H9 (cell line): ENCODE measurements at regions not wholly inside any gene's neighbourhood (a gene's known extent, or its start where the extent isn't known, plus 50 kb on each side); places are given as distances from the start of the nearest gene placed in this dataset.

Experiments
- DNase-seq: peaks from one replicate; pipeline ENCODE4 v3.0.0-alpha.2; 2017
- H2AFZ ChIP-seq: one replicate; pipeline ENCODE4 v1.6.1; 2013; ENCODE audit warnings: mild to moderate bottlenecking, low read length, control low read depth, moderate library complexity
- H2AK5ac ChIP-seq: 2 replicates; pipeline ENCODE4 v1.6.1; 2013; ENCODE audit warnings: low read length, control low read depth, mixed read lengths; ENCODE audit not compliant: insufficient read length
- H2BK120ac ChIP-seq: one replicate; pipeline ENCODE4 v1.6.1; 2013; ENCODE audit warnings: low read depth, mild to moderate bottlenecking, low read length, control low read depth, inconsistent platforms; ENCODE audit not compliant: poor library complexity, severe bottlenecking
- H2BK12ac ChIP-seq: 2 replicates; pipeline ENCODE4 v1.6.1; 2013; ENCODE audit warnings: low read length, control low read depth, mixed read lengths, low read depth; ENCODE audit not compliant: insufficient read length
- H2BK15ac ChIP-seq: 2 replicates; pipeline ENCODE4 v1.6.1; 2013; ENCODE audit warnings: low read depth, low read length, control low read depth
- H2BK20ac ChIP-seq: one replicate; pipeline ENCODE4 v1.6.1; 2013; ENCODE audit warnings: low read depth, mild to moderate bottlenecking, low read length, control low read depth, inconsistent platforms; ENCODE audit not compliant: poor library complexity, severe bottlenecking
- H2BK5ac ChIP-seq: 2 replicates; pipeline ENCODE4 v1.6.1; 2013; ENCODE audit warnings: low read length, control low read depth, mixed read lengths; ENCODE audit not compliant: insufficient read length
- H3K14ac ChIP-seq: 2 replicates; pipeline ENCODE4 v1.6.1; 2013; ENCODE audit warnings: low read length, control low read depth; ENCODE audit not compliant: insufficient read depth
- H3K18ac ChIP-seq: 2 replicates; pipeline ENCODE4 v1.6.1; 2013; ENCODE audit warnings: low read depth, mild to moderate bottlenecking, mixed read lengths, low read length, control low read depth; ENCODE audit not compliant: insufficient read length
- H3K23ac ChIP-seq: 2 replicates; pipeline ENCODE4 v1.6.1; 2013; ENCODE audit warnings: low read length, control low read depth, mixed read lengths, low read depth; ENCODE audit not compliant: insufficient read length
- H3K23me2 ChIP-seq: 2 replicates; pipeline ENCODE4 v1.6.1; 2013; ENCODE audit warnings: low read depth, mild to moderate bottlenecking, mixed read lengths, low read length, control low read depth; ENCODE audit not compliant: insufficient read length, poor library complexity, severe bottlenecking
- H3K27ac ChIP-seq: 2 replicates; pipeline ENCODE4 v1.5.1; 2013; ENCODE audit warnings: low read length, control low read depth, mixed read lengths, low read depth; ENCODE audit not compliant: insufficient read length
- H3K27me3 ChIP-seq: 2 replicates; pipeline ENCODE4 v1.6.1; 2013; ENCODE audit warnings: low read length, control low read depth, inconsistent platforms; ENCODE audit not compliant: insufficient read depth
- H3K4ac ChIP-seq: 2 replicates; pipeline ENCODE4 v1.6.1; 2013; ENCODE audit warnings: low read depth, mild to moderate bottlenecking, control low read depth, inconsistent platforms, low read length, moderate library complexity
- H3K4me1 ChIP-seq: 2 replicates; pipeline ENCODE4 v1.6.1; 2013; ENCODE audit warnings: low read length, control low read depth, inconsistent platforms; ENCODE audit not compliant: insufficient read depth
- H3K4me2 ChIP-seq: 2 replicates; pipeline ENCODE4 v1.6.1; 2013; ENCODE audit warnings: low read length, control low read depth, mixed read lengths; ENCODE audit not compliant: insufficient read length, insufficient read depth
- H3K56ac ChIP-seq: 2 replicates; pipeline ENCODE4 v1.6.1; 2013; ENCODE audit warnings: low read depth, mild to moderate bottlenecking, mixed read lengths, low read length, control low read depth; ENCODE audit not compliant: insufficient read length
- H3K79me1 ChIP-seq: 2 replicates; pipeline ENCODE4 v1.6.1; 2013; ENCODE audit warnings: low read depth, mild to moderate bottlenecking, moderate library complexity, low read length, control low read depth, inconsistent platforms; ENCODE audit not compliant: insufficient read depth, poor library complexity, severe bottlenecking
- H3K79me2 ChIP-seq: 2 replicates; pipeline ENCODE4 v1.6.1; 2013; ENCODE audit warnings: low read length, control low read depth, inconsistent platforms; ENCODE audit not compliant: insufficient read depth
- H3K9ac ChIP-seq: 2 replicates; pipeline ENCODE4 v1.6.1; 2013; ENCODE audit warnings: low read length, control low read depth, mixed read lengths; ENCODE audit not compliant: insufficient read length; ENCODE audit errors: extremely low read depth
- H3K9me3 ChIP-seq: one replicate; pipeline ENCODE4 v1.6.1; 2013; ENCODE audit warnings: low read depth, low read length, inconsistent platforms; ENCODE audit not compliant: control insufficient read depth
- H3T11ph ChIP-seq: one replicate; pipeline ENCODE4 v1.6.1; 2013; ENCODE audit warnings: mild to moderate bottlenecking, low read length, control low read depth, inconsistent platforms
- H4K20me1 ChIP-seq: one replicate; pipeline ENCODE4 v1.6.1; 2013; ENCODE audit not compliant: control insufficient read depth, insufficient read length, insufficient read depth
- H4K5ac ChIP-seq: 2 replicates; pipeline ENCODE4 v1.6.1; 2013; ENCODE audit warnings: low read depth, mild to moderate bottlenecking, mixed read lengths, low read length, control low read depth; ENCODE audit not compliant: insufficient read length
- H4K8ac ChIP-seq: replicated peaks from 2 replicates; pipeline ENCODE4 v1.6.1; 2013; ENCODE audit warnings: low read length, control low read depth, mixed read lengths, low read depth; ENCODE audit not compliant: insufficient read length
- H4K91ac ChIP-seq: 2 replicates; pipeline ENCODE4 v1.6.1; 2013; ENCODE audit warnings: low read depth, mild to moderate bottlenecking, moderate library complexity, mixed read lengths, low read length, control low read depth; ENCODE audit not compliant: insufficient read length
- H3K27ac Mint-ChIP-seq, 3 experiments: 2 replicates in 2 of 3; 3 replicates in 1 of 3; pipeline ENCODE4 v1.8.0; 2020 to 2021; ENCODE audit warnings: mixed read lengths in 3 of 3, mild to moderate bottlenecking in 1 of 3, moderate library complexity in 1 of 3
- H3K27me3 Mint-ChIP-seq: 2 replicates; pipeline ENCODE4 v1.8.0; 2021; ENCODE audit warnings: low read depth, mild to moderate bottlenecking, moderate library complexity, mixed read lengths
- H3K36me3 Mint-ChIP-seq, 3 experiments: 2 replicates in 2 of 3; 3 replicates in 1 of 3; pipeline ENCODE4 v1.8.0; 2020 to 2021; ENCODE audit warnings: low read depth in 3 of 3, mixed read lengths in 3 of 3; ENCODE audit not compliant: insufficient read depth in 1 of 3
- H3K4me1 Mint-ChIP-seq, 2 experiments: 2 replicates each; pipeline ENCODE4 v1.8.0; 2020; ENCODE audit warnings: mixed read lengths in 2 of 2
- H3K4me3 Mint-ChIP-seq, 2 experiments: 2 replicates in 1 of 2; 3 replicates in 1 of 2; pipeline ENCODE4 v1.8.0; 2020 to 2021; ENCODE audit warnings: mild to moderate bottlenecking in 2 of 2, mixed read lengths in 2 of 2, moderate library complexity in 1 of 2
- H3K9me3 Mint-ChIP-seq, 2 experiments: 2 replicates in 1 of 2; 3 replicates in 1 of 2; pipeline ENCODE4 v1.8.0; 2020; ENCODE audit warnings: mild to moderate bottlenecking in 2 of 2, mixed read lengths in 2 of 2, moderate library complexity in 1 of 2
- WGBS: extraction: QIAGEN DNeasy Blood & Tissue Kit; methylation state at CpG from one replicate; pipeline ENCODE4 v1.1.7; 2013; ENCODE audit warnings: missing lambda C conversion rate, low lambda C conversion rate, mixed read lengths; ENCODE audit not compliant: insufficient read length; ENCODE audit errors: extremely low coverage; 5-methylcytosine and 5-hydroxymethylcytosine counted together
- TF ChIP-seq, protein P1 (sequence below): fragments of 200-600 bp; sonication (generic); conservative IDR thresholded peaks from 3 replicates; pipeline ENCODE4 v1.8.0; 2021; ENCODE audit warnings: antibody characterized with exemption, mild to moderate bottlenecking

DNA sequence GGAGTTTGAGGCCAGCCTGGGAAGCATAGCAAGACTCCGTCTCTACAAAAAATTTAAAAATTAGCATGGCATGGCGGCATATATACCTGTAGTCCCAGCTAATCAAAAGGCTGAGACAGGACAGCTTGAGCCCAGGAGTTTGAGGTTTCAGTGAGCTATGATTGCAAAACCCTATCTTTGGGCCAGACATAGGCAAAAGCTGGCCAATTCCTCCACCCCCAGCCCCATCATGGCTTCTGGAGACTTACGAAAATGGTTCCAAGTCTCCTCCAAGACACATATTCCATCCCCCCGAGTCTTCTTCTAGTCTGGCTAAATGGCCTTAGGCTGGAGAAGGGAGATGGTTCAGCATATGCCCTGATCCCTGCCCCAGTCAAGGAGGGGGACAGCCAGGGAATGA lies 172.8 kb upstream of the HAAO start:
- no peak overlapping the region for H3K14ac ChIP-seq
- H2AK5ac ChIP-seq = no peak overlapping the region
- Mint-ChIP-seq H3K4me1 (peaks cover 23 to 28% of the 10 kb centered on the region in 2 experiments), H3K4me3 (no peak overlapping the region), H3K36me3 (no peaks in the 10 kb centered on the region), H3K27me3 (peaks cover 4% of the 10 kb centered on the region), H3K27ac (no peak overlapping the region; a peak in 1 of 7 replicates), H3K9me3 (no peaks in the 10 kb centered on the region)
- no CpG with 5 or more reads among the region's 4 CpGs for WGBS
- H4K8ac ChIP-seq = no peak overlapping the region
- 0 out of 2 replicates have a peak, but pooled peaks cover 2% of the 10 kb centered on the region for H3K4me1 ChIP-seq
- H2BK120ac ChIP-seq = no peak overlapping the region
- no peaks in the 10 kb centered on the region for H4K20me1 ChIP-seq
- no peak overlapping the region for H3K4me2 ChIP-seq
- no peak overlapping the region for H3K18ac ChIP-seq
- no peaks in the 10 kb centered on the region for H3K23me2 ChIP-seq
- H2AFZ ChIP-seq = no peak overlapping the region
- no peaks in the 10 kb centered on the region for H3K27me3 ChIP-seq
- no peaks in the 10 kb centered on the region for H3K9me3 ChIP-seq
- H3K56ac ChIP-seq = no peak overlapping the region
- no peaks in the 10 kb centered on the region for H3K79me1 ChIP-seq
- H2BK5ac ChIP-seq = no peak overlapping the region
- H4K91ac ChIP-seq = no peak overlapping the region
- H3T11ph ChIP-seq = no peak overlapping the region
- no peak overlapping the region for H4K5ac ChIP-seq
- DNase-seq = no peak
- H2BK12ac ChIP-seq = no peak overlapping the region
- TF ChIP-seq, protein P1, sequence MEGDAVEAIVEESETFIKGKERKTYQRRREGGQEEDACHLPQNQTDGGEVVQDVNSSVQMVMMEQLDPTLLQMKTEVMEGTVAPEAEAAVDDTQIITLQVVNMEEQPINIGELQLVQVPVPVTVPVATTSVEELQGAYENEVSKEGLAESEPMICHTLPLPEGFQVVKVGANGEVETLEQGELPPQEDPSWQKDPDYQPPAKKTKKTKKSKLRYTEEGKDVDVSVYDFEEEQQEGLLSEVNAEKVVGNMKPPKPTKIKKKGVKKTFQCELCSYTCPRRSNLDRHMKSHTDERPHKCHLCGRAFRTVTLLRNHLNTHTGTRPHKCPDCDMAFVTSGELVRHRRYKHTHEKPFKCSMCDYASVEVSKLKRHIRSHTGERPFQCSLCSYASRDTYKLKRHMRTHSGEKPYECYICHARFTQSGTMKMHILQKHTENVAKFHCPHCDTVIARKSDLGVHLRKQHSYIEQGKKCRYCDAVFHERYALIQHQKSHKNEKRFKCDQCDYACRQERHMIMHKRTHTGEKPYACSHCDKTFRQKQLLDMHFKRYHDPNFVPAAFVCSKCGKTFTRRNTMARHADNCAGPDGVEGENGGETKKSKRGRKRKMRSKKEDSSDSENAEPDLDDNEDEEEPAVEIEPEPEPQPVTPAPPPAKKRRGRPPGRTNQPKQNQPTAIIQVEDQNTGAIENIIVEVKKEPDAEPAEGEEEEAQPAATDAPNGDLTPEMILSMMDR = no peak
- no peaks in the 10 kb centered on the region for H3K79me2 ChIP-seq
- H3K4ac ChIP-seq = no peak overlapping the region
- H2BK20ac ChIP-seq = no peak overlapping the region
- no peak overlapping the region for H3K9ac ChIP-seq
- no peak overlapping the region for H2BK15ac ChIP-seq
- H3K23ac ChIP-seq = no peak overlapping the region
- no peak overlapping the region for H3K27ac ChIP-seq
